ENCODE measurements at regions not wholly inside any gene's neighbourhood (a gene's known extent, or its start where the extent isn't known, plus 50 kb on each side); places are given as distances from the start of the nearest gene placed in this dataset.

DNA sequence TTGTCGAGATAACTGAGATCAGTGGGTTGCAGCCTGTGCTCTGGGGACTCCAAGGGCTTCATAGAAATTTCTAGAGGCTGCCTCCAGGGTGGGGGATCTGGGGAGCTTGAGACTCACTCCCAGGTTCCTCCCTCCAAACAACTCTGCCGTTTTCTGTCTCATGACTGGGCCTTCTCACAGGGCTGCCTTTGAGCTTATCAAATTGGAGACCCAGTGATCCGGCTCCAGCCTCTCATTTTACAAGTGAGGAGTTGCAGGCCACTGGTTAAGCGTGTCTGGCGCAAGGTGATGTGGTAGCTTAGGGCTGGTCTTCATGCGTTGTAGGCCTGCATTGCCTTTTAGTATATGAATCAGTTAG lies 85.8 kb downstream of the SLC25A47 start:
- Histone ChIP-seq H4K20me1 (replicated peaks; ENCODE audit: control insufficient read depth, insufficient read depth, low read length) (peaks cover 4% of the 10 kb centered on the region; the same call in 1 of the 2 replicates), H3K27ac (ENCODE audit: extremely low read depth, low read depth, low read length) (peak overlapping the region; percentile 65; the same call in 2 of the 3 replicates), H3K4me3 (no peak overlapping the region), H3K79me2 (ENCODE audit: control insufficient read depth, insufficient read depth, low read length) (no peaks in the 10 kb centered on the region), H3K27me3 (ENCODE audit: control insufficient read depth in 2 of 2, insufficient read depth in 2 of 2, low read length in 2 of 2) (no peaks in the 10 kb centered on the region), H3K4me2 (ENCODE audit: insufficient read depth, low read length) (no peak overlapping the region), H3K9ac (ENCODE audit: insufficient read depth in 1 of 2, low read depth in 2 of 2, low read length in 2 of 2) (peak overlapping the region; percentile 14 to 42; a peak in 2 of 4 replicates), H3K9me1 (ENCODE audit: control insufficient read depth, insufficient read depth, low read length) (no peaks in the 10 kb centered on the region), H3K36me3 (ENCODE audit: control insufficient read depth, insufficient read depth, low read length) (no peaks in the 10 kb centered on the region), H2AFZ (ENCODE audit: low read depth, low read length) (peak overlapping the region; percentile 41), H3K4me1 (replicated peaks in 1 of 2; ENCODE audit: control insufficient read depth in 2 of 2, insufficient read depth in 2 of 2, low read length in 2 of 2) (peaks cover 33 to 51% of the 10 kb centered on the region in 2 experiments), H3K9me3 (replicated peaks; ENCODE audit: control insufficient read depth, insufficient read depth, low read depth, low read length) (no peaks in the 10 kb centered on the region)
- in situ Hi-C loops (cut with MboI) (no loop called here), intact Hi-C loops (cut with micrococcal nuclease) (no loop called here)
- peak; percentile 19; the same call in 2 of the 3 replicates for ATAC-seq
- 28% methylated on average over 6 of the region's 6 CpGs for WGBS (ENCODE audit: insufficient coverage, low coverage, missing lambda C conversion rate)
- peak; percentile 23 to 44 (median 38) for DNase-seq (ENCODE audit: extremely low read depth in 1 of 4, low spot score in 3 of 4)
- TF ChIP-seq CBFB (CRISPR knock-in tag; IDR thresholded peaks at IDR 0.05) = no peak
- TF ChIP-seq, protein P1, sequence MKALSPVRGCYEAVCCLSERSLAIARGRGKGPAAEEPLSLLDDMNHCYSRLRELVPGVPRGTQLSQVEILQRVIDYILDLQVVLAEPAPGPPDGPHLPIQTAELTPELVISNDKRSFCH (CRISPR knock-in tag; IDR thresholded peaks at IDR 0.05) = no peak
- TF ChIP-seq, protein P1 (tag; IDR thresholded peaks at IDR 0.05) = no peak
- no peak for TF ChIP-seq CBFA2T2 (conservative IDR thresholded peaks at IDR 0.05)
- no peak for TF ChIP-seq TEAD1 (CRISPR knock-in tag; IDR thresholded peaks at IDR 0.05)
- TF ChIP-seq HCFC1 (IDR thresholded peaks at IDR 0.05; ENCODE audit: low read depth, low read length) = no peak
- TF ChIP-seq SP1 (CRISPR knock-in tag; IDR thresholded peaks at IDR 0.05) = no peak
- TF ChIP-seq ZNF445 (CRISPR knock-in tag; IDR thresholded peaks at IDR 0.05; ENCODE audit: low read depth) = no peak
- no peak for TF ChIP-seq ZNF384 (IDR thresholded peaks at IDR 0.05; ENCODE audit: low read depth, low read length)
- FAIRE-seq = no peak
- CTCF ChIA-PET (ENCODE audit: low intra/inter-chr PET ratio) = no interaction called here
- no TSS peak for BruUV-seq (replicated peaks)
- POLR2A ChIA-PET = interaction anchor here (0.8 to 1.6 kb wide), 4 partner anchors 8 to 23 kb away, joined by 3 to 9 read pairs (median 5); no protein-coding TSS in a partner anchor
